GM12875 (cell line): ENCODE measurements at regions not wholly inside any gene's neighbourhood (a gene's known extent, or its start where the extent isn't known, plus 50 kb on each side); places are given as distances from the start of the nearest gene placed in this dataset.

ENCODE experiments used
- H3K4me3 ChIP-seq: one replicate; pipeline ENCODE4 v1.5.1; 2011; ENCODE audit warnings: low read depth, low read length, control low read depth
- TF ChIP-seq, protein P1 (sequence below): IDR thresholded peaks from 2 replicates; pipeline ENCODE4 v1.5.1; 2011; ENCODE audit warnings: low read depth, mild to moderate bottlenecking, control low read depth, inconsistent platforms, low read length, moderate library complexity, borderline replicate concordance; ENCODE audit not compliant: insufficient read depth

DNA sequence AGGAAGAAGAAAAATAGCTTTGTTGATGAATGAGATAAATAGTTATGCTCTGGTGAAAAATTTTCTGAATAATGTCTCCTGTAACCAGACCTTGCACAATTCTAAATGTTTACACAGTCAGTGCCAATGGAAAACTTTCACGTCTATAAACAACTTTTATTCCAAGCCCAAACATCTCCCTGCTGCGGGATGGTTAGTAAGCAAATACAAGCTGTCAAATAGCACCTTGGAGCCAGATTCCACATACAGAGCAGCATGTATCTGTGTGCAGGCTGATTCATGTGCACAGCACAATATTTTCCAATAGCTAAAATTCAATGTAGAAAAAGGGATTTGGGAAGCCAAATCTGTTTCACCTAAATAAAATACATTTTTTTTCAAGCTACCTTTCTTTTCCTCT lies 813.3 kb downstream of the HACE1 start:
- H3K4me3 ChIP-seq = no peak overlapping the region
- TF ChIP-seq, protein P1, sequence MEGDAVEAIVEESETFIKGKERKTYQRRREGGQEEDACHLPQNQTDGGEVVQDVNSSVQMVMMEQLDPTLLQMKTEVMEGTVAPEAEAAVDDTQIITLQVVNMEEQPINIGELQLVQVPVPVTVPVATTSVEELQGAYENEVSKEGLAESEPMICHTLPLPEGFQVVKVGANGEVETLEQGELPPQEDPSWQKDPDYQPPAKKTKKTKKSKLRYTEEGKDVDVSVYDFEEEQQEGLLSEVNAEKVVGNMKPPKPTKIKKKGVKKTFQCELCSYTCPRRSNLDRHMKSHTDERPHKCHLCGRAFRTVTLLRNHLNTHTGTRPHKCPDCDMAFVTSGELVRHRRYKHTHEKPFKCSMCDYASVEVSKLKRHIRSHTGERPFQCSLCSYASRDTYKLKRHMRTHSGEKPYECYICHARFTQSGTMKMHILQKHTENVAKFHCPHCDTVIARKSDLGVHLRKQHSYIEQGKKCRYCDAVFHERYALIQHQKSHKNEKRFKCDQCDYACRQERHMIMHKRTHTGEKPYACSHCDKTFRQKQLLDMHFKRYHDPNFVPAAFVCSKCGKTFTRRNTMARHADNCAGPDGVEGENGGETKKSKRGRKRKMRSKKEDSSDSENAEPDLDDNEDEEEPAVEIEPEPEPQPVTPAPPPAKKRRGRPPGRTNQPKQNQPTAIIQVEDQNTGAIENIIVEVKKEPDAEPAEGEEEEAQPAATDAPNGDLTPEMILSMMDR = no peak

DNA sequence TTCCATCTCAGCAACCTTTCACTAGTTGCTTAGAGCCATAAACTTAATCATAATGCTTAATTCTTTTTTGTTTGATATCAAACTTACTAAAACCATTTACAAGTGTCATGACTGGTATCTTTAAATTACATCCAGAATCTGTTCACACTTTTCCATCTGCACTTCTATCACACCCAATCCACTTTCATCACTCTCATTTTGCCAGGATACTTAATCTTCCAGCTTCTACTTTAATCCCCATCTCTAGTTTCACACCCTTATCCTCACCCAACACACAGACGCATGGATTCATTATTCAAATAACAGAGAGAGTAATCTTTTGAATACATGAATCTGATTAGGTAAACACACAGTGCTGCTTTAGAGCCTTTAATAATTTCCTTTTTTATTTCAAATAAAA lies 828.4 kb downstream of the HACE1 start:
- TF ChIP-seq, protein P1 = no peak
- H3K4me3 ChIP-seq = no peak overlapping the region

DNA sequence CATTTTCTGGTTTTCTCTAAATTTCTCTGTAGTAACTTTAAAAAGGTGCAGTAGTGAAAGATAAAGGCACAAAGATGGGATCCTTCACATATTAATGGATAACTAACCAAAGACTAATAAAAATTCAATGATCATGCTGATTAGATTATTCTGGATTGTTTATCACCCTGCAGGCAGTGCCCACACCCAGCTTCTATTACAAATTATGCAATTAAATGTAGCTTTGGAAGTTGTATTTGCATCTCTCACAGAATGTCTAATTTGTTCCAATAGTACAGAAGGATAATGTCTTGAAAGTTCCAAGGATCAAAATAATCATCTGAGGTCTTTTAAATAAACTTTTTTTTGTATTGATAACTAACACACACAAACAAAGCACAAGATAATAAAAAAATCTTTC lies 837.6 kb downstream of the HACE1 start:
- TF ChIP-seq, protein P1 = no peak
- H3K4me3 ChIP-seq = no peak overlapping the region

DNA sequence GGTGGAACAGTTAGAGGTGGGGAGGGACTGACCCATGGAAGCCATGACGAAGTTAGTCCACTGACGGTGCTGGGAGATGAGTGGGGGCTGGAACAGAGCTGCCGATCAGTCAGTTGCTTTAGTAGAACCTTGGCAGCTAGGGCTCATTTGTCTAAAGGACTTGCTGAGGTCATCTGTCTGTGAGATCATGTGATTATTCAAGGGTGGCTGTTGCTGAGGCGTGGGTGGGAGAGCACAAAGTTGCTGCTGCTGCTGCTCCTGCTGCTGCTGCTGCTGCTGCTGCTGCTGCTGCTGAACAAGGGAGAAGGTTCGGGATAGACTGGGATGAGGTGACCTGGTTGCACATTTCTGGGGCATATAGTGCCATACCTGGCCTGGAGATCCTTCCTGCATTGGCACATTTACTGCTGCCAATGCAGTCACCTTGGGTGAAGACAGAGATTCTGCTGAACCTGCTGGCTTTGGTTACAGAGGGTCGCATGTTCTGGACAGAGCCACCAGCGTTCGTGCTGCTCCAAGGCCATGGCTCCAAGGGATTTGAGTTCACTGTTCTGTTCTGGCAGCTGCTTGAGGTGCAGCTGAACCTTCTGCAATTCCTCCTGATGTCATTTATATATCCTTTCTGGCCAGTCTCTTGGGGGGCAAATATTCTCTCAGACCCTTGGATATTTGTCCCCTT lies 840.5 kb downstream of the HACE1 start:
- TF ChIP-seq, protein P1 = no peak
- no peak overlapping the region for H3K4me3 ChIP-seq

DNA sequence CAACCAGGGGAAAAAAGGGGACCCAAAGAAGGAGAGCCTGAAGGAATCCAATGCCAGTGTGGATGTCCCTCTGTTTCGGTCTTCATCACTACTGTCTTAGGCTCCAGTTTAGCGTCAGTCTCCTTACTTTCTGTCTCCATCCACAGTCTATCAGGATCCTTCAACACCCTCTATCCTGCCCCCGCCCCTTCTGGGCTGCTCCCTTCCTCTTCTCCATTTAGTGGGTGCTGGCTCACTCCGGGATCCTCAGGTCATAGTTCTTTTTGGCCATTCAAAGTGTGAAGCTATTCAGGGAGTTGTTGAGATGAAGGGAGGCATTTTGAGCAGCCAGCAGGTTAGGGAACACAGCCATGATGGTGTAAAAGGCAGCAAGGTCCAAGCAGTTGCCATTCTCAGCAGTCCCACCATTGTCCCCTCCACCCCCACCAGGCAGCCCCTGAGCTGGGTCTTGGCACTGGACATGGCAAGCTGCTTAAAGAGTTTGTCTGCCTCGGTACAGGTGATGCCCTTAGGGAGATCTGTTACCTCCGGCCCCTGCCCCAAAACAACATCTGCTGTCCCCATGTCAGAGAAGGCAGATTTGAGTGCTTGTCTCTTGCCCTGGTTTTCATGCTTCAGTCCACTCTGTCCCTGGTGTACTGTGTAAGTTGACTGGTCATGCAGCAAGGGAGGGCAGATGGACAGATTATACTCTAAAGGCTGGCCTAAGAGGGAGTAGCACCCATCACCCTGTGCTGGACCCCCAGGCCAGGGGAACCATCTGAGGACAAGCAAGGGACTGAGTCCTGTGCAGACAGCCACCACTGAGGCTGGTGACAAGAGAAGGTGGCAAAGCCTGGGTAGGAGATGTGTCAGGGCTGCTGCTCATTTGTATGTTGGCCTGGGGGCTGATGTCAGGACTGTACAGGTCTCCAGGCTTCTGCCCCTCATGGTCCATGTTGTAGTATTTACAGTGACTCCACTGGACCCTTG lies 842.0 kb downstream of the HACE1 start:
- no peak overlapping the region for H3K4me3 ChIP-seq
- TF ChIP-seq, protein P1 = no peak

DNA sequence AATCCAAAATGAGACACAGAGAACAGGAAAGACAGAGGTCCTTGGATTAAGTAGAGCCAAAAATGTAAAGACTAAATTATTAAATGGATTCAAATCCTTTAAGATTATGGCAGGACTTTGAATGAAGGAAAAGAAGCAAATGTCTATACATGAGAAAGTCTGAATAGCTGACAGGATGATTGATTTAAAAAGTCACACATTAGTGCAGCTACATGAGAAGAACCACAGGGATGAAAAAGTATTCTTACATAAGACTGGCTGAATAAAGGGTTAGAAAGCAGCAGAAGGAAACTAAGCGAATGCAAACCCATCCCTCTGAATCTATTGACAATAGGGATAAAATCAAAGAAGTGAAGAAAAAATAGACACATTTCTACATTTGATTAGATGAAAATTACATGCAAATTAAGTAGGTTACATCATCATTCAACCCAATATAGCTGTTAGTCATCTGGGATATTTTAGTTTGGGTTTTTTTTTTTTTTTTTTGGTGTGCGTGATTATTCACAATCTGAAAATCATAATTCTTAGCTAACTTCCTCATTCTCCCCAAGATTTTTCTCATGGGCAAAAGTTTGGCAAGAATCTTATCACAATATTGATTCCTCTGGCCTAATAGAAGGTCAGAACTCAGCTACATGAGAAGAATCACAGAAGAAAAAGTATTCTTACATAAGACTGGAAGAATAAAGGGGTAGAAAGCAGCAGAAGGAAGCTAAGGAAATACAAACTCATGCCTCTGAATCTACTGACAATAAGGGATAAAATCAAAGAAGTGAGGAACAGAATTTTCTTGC lies 845.4 kb downstream of the HACE1 start:
- TF ChIP-seq, protein P1 = no peak
- H3K4me3 ChIP-seq = no peak overlapping the region
